GM19238 (cell line): ENCODE measurements at regions not wholly inside any gene's neighbourhood (a gene's known extent, or its start where the extent isn't known, plus 50 kb on each side); places are given as distances from the start of the nearest gene placed in this dataset.
"Not testable (repeated sequence)": the region's sequence is repeated elsewhere in the genome, so short reads cannot be mapped to it uniquely, and the experiment has no call there.

ENCODE experiments used
- DNase-seq: peaks from one replicate; pipeline ENCODE4 v3.0.0; 2011; ENCODE audit warnings: low spot score; ENCODE audit not compliant: insufficient read length

DNA sequence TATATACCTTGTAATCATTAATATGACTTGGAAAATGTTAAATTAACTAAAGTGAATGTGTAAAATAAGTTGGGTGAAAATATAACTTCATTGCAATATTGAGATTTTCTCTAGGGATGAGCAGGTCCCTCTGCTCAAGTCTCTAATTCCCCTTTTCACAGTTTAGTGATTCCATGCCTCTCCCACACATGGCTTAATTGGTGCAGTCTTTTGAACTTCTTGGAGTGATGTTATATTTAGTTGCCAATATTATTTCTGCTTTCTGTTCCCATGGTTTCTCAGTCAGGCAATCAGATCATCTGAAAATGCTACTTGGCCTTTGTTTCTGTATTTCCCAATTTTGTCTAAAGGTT, 233.7 kb upstream of the SPOPL start:
- no peak for DNase-seq

DNA sequence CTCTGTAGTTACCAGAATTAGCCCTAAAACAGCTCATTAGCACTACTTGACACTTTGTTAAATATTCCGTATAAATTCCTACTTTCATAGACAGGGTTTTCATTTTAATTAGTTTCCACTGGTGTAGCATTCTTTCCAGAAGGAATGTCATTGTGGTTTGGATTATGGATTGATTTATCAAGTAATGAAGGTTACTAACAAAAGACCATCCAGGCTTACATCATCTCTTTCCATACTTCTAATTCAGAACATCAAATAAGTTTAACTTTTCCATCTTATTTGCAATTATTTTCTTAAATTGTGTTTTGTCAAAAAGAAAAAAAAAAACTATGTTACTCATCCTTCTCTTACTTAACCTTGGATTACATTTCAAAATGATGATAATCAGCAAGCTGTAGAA, 231.8 kb upstream of the SPOPL start:
- no peak for DNase-seq

GRCh38 chr2:138271467-138271866, 230.1 kb upstream of the SPOPL start:
- DNase-seq = no peak

- DNase-seq = no peak
Observed at GRCh38 chr2:138272524-138273195, 228.9 kb upstream of the SPOPL start.

DNA sequence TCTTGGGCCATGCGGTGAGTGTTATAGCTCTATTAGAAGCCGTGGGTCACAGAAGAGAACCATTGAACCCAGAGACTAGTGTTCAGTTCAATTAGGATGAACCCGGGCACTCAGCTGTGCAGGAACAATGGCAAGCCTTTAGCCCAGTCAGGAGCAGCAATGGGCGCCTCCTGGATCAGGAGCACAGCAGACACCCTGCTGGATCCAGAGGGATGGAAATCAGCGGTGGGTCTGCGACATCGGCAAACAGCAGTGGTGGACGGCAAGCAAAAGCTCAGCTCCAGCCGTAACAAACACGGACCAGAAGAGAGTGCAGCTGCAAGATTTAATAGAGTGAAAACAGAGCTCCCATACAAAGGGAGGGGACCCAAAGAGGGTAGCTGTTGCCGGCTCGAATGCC, 228.3 kb upstream of the SPOPL start:
- not testable (repeated sequence) for DNase-seq

- no peak for DNase-seq
Observed at GRCh38 chr2:138274421-138275291, 226.9 kb upstream of the SPOPL start.

DNA sequence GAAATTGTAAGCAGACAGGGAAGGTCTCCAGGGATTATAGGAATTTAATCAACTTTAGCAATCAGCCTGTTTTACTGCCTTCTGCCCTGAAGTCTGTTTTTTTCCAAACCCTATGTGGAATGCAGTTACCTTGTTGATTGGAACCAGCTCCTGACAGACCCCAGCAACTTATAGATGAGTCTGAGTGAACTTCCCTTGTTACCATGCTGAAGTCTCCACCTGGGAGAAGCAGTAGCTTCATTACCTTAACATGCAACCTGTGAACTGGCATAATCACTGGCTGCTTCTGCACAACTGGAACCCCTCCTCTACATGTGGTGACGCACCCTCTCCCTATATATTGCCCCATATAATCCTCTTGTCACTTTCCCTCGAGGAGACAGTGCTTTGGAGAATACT, 226.3 kb upstream of the SPOPL start:
- DNase-seq = no peak

DNA sequence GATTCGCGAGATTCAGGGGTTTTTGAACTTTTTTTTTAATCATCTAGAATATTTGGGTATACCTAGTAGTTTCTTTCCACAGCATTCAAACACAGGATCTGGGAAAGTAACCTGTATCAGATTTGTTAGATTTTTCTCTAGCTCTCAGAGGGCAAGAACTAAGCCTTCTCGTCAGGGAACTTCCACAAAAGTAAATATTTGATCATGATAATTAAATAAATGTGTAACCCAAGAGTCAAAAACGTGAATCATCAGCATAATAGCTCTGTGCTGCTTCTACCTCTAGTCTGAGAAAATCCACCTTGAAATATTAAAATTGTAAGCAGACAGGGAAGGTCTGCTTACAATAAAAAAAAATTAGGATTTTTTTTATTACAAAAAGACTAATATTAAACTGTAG, 225.7 kb upstream of the SPOPL start:
- DNase-seq = no peak

- DNase-seq = no peak
Observed at GRCh38 chr2:138276339-138276738, 225.2 kb upstream of the SPOPL start.

GRCh38 chr2:138277062-138277461, 224.5 kb upstream of the SPOPL start:
- DNase-seq = no peak

- no peak for DNase-seq
Observed at GRCh38 chr2:138279871-138280270, 221.7 kb upstream of the SPOPL start.

GRCh38 chr2:138280999-138281695, 220.4 kb upstream of the SPOPL start:
- DNase-seq = no peak

DNA sequence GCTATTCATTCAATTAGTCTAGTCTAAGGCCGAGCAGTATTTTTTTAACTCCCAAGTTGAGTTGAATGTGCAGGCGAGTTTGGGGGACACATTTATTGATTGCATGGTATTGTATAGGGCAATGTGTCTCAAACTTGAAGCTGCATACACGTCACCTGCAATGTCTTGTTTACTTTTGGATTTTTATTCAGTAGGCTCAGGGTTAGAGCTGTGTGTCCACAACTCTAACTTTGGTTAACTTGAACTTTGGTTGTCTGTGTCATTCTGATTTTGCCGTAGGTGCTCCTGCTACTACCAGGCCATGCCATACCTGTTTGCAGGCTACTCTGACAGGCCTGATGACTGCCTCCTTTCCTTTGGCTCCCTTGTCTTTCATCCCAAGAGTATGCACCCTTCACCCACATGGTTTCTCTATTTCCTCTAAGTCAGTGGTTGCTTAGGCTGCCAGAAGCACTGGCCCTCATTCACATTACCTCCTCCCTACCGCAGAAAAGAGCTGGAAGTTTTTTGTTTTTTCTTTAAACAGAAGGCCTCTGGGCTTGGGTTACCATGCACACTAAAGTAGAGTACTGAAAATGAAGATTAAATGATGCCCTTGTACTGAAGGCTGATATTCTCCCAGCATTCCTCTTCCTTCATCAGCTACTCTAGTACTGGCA, 219.4 kb upstream of the SPOPL start:
- DNase-seq = no peak

GRCh38 chr2:138291805-138292204, 209.8 kb upstream of the SPOPL start:
- no peak for DNase-seq

GRCh38 chr2:138293045-138293444, 208.5 kb upstream of the SPOPL start:
- DNase-seq = no peak

- DNase-seq = no peak
Observed at GRCh38 chr2:138293549-138293948, 208.0 kb upstream of the SPOPL start.

- no peak for DNase-seq
Observed at GRCh38 chr2:138294451-138294850, 207.1 kb upstream of the SPOPL start.

- DNase-seq = no peak
Observed at GRCh38 chr2:138296365-138296764, 205.2 kb upstream of the SPOPL start.

- DNase-seq = no peak
Observed at GRCh38 chr2:138298120-138298814, 203.3 kb upstream of the SPOPL start.

- DNase-seq = no peak
Observed at GRCh38 chr2:138298900-138299299, 202.7 kb upstream of the SPOPL start.

DNA sequence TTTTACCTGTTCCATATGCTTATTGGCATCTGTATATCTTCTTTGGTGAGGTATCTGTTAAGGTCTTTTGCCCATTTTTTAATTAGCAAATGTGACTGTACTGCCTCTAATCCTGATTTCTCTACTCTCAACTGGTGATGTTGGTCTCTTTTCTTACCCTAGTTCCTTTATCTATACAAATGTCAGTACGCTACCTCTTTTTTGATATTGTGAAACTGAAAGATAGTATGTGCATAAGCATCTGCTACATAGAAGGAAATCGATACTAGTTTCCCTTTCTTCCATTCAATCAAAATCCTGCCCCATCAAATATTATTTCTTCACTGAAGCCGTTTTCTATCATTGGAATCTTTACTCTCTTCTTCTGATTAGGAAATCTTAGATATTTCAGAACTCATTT, 194.9 kb upstream of the SPOPL start:
- DNase-seq = no peak
